Spleen (tissue), 11 donors: ENCODE measurements at regions not wholly inside any gene's neighbourhood (a gene's known extent, or its start where the extent isn't known, plus 50 kb on each side); places are given as distances from the start of the nearest gene placed in this dataset.

Experiments
- DNase-seq: peaks from one replicate; pipeline ENCODE4 v3.0.0-alpha.2; 2020
- H3K27ac ChIP-seq, 8 donors: fragments of 200-600 bp; sonication (generic) in 7 of 8; 1 replicate in 4 of 8; 2 replicates in 4 of 8; pipeline versions ENCODE4 v1.5.0 to v1.8.0; 2016 to 2021; ENCODE audit warnings: inconsistent platforms in 4 of 8, mild to moderate bottlenecking in 4 of 8, moderate library complexity in 1 of 8
- H3K27me3 ChIP-seq, 7 donors: fragments of 200-600 bp; sonication (generic) in 6 of 7; replicated peaks in 1 of 7; 1 replicate in 4 of 7; 2 replicates in 3 of 7; pipeline versions ENCODE4 v1.5.0 to v1.8.0; 2016 to 2021; ENCODE audit warnings: inconsistent platforms in 3 of 7, mild to moderate bottlenecking in 1 of 7
- H3K36me3 ChIP-seq, 6 donors: fragments of 200-600 bp; sonication (generic) in 5 of 6; 1 replicate in 4 of 6; 2 replicates in 2 of 6; pipeline versions ENCODE4 v1.5.0 to v1.8.0; 2016 to 2021; ENCODE audit warnings: inconsistent platforms in 2 of 6
- H3K4me1 ChIP-seq, 6 donors: fragments of 200-600 bp; sonication (generic) in 5 of 6; 1 replicate in 3 of 6; 2 replicates in 3 of 6; pipeline versions ENCODE4 v1.5.0 to v1.8.0; 2016 to 2021; ENCODE audit warnings: inconsistent platforms in 3 of 6
- H3K4me3 ChIP-seq, 8 donors: fragments of 200-600 bp; sonication (generic) in 7 of 8; 1 replicate in 4 of 8; 2 replicates in 4 of 8; pipeline versions ENCODE4 v1.5.0 to v1.8.0; 2016 to 2021; ENCODE audit warnings: inconsistent platforms in 4 of 8, mild to moderate bottlenecking in 4 of 8, moderate library complexity in 2 of 8
- H3K9me3 ChIP-seq, 8 donors: fragments of 200-600 bp; sonication (generic) in 7 of 8; 1 replicate in 4 of 8; 2 replicates in 4 of 8; pipeline versions ENCODE4 v1.5.0 to v1.8.0; 2016 to 2021; ENCODE audit warnings: inconsistent platforms in 4 of 8
- CTCF ChIP-seq, 11 experiments: fragments of 200-600 bp in 7 of 11; fragments of 450-650 bp in 4 of 11; sonication (generic) in 4 of 11; IDR thresholded peaks in 8 of 11; conservative IDR thresholded peaks in 3 of 11; 1 replicate in 7 of 11; 2 replicates in 4 of 11; pipeline versions ENCODE4 v1.4.0 to v1.8.0; 2016 to 2021; ENCODE audit warnings: antibody characterized with exemption in 11 of 11, inconsistent platforms in 4 of 11, mild to moderate bottlenecking in 1 of 11
- POLR2A ChIP-seq, 3 donors: fragments of 450-650 bp; IDR thresholded peaks; one replicate each; pipeline ENCODE4 v1.5.1; 2017; ENCODE audit warnings: antibody characterized with exemption in 3 of 3, mild to moderate bottlenecking in 1 of 3
- POLR2AphosphoS5 ChIP-seq, 3 donors: sonication (generic); formaldehyde crosslinking; IDR thresholded peaks; one replicate each; pipeline ENCODE4 v1.5.1; 2017; ENCODE audit warnings: antibody characterized with exemption in 3 of 3
- WGBS, 5 donors: extraction: QIAGEN DNeasy Blood & Tissue Kit in 3 of 5; methylation state at CpG; one replicate each; pipeline versions ENCODE4 v1.1.5 to v1.1.7; 2013 to 2018; 5-methylcytosine and 5-hydroxymethylcytosine counted together
- intact Hi-C: fragments of 100-400 bp; cut with DNase I; formaldehyde crosslinking; loops from one replicate; pipeline ENCODE4 v1.15.0; 2023; ENCODE audit warnings: low total_unique reads
- donor health status: healthy with polysubstance abuse.
- donor health status: DM: no; HTN: no; CAD: no; lungs with moderate emphysema.
- donor health status: DM: no; HTN: no; CAD: no.
- donor health status: Bipolar disorder and iron deficiency.
- donor health status: healthy.
- donor health status: DM: no; HTN: no; CAD: no.
- donor health status: DM: yes; HTN: yes; CAD: no.

GRCh38 chr18:10127729-10128128 is 213.9 kb downstream of the VAPA start:
- WGBS, 5 donors = 58 to 85% (median 72%) methylated on average over 5 of the region's 5 CpGs
- H3K9me3 ChIP-seq = no peaks in the 10 kb centered on the region
- TF ChIP-seq POLR2AphosphoS5 (IDR thresholded peaks at IDR 0.05) = no peak
- no peak overlapping the region for H3K27ac ChIP-seq
- H3K4me3 ChIP-seq = no peak overlapping the region
- DNase-seq = no peak
- peaks cover 0 to 19% (median 9%) of the 10 kb centered on the region in 7 donors for H3K27me3 ChIP-seq
- H3K36me3 ChIP-seq = no peaks in the 10 kb centered on the region
- peaks cover 0 to 26% (median 11%) of the 10 kb centered on the region in 6 donors for H3K4me1 ChIP-seq
- intact Hi-C loops = no loop called here

- no peaks in the 10 kb centered on the region for H3K36me3 ChIP-seq
- H3K4me1 ChIP-seq = peaks cover 0 to 20% (median 11%) of the 10 kb centered on the region in 6 donors
- H3K27me3 ChIP-seq = peaks cover 0 to 22% (median 9%) of the 10 kb centered on the region in 7 donors
- no peak for DNase-seq
- H3K27ac ChIP-seq = no peak overlapping the region
- no peak overlapping the region for H3K4me3 ChIP-seq
- 90 to 95% (median 94%) methylated on average over 8 of the region's 8 CpGs for WGBS, 5 donors
- no peaks in the 10 kb centered on the region for H3K9me3 ChIP-seq
- no peak for TF ChIP-seq POLR2AphosphoS5 (IDR thresholded peaks at IDR 0.05)
- TF ChIP-seq POLR2A (IDR thresholded peaks at IDR 0.05) = no peak
- no peak for TF ChIP-seq CTCF (IDR thresholded peaks at IDR 0.05 in 8 of 11, conservative IDR thresholded peaks at IDR 0.05 in 3 of 11)
- intact Hi-C loops = no loop called here
These were observed 215.2 kb downstream of the VAPA start for GRCh38 chr18:10128921-10129501.

- Histone ChIP-seq H3K36me3 (no peaks in the 10 kb centered on the region), H3K27ac (no peak overlapping the region), H3K27me3 (peaks cover 0 to 22% (median 9%) of the 10 kb centered on the region in 7 donors), H3K9me3 (no peaks in the 10 kb centered on the region), H3K4me1 (peaks cover 0 to 20% (median 11%) of the 10 kb centered on the region in 6 donors), H3K4me3 (no peak overlapping the region)
- TF ChIP-seq POLR2A (IDR thresholded peaks at IDR 0.05) (no peak), CTCF (IDR thresholded peaks at IDR 0.05 in 8 of 11, conservative IDR thresholded peaks at IDR 0.05 in 3 of 11) (no peak), POLR2AphosphoS5 (IDR thresholded peaks at IDR 0.05) (peak in 1 of 3 donors; percentile 43)
- intact Hi-C loops = no loop called here
- DNase-seq = no peak
- 56 to 86% (median 69%) methylated on average over 3 of the region's 3 CpGs for WGBS, 5 donors
These were observed 216.8 kb downstream of the VAPA start for GRCh38 chr18:10130606-10131005.

GRCh38 chr18:10131081-10131459 is 217.3 kb downstream of the VAPA start:
- Histone ChIP-seq H3K27me3 (peaks cover 0 to 22% (median 9%) of the 10 kb centered on the region in 7 donors), H3K36me3 (no peaks in the 10 kb centered on the region), H3K4me1 (peaks cover 0 to 20% (median 11%) of the 10 kb centered on the region in 6 donors), H3K9me3 (no peaks in the 10 kb centered on the region), H3K27ac (no peak overlapping the region), H3K4me3 (no peak overlapping the region)
- 75 to 85% (median 81%) methylated on average over 4 of the region's 4 CpGs for WGBS, 5 donors
- intact Hi-C loops = no loop called here
- TF ChIP-seq POLR2A (IDR thresholded peaks at IDR 0.05) = no peak
- no peak for TF ChIP-seq POLR2AphosphoS5 (IDR thresholded peaks at IDR 0.05)
- TF ChIP-seq CTCF (IDR thresholded peaks at IDR 0.05 in 8 of 11, conservative IDR thresholded peaks at IDR 0.05 in 3 of 11) = no peak
- no peak for DNase-seq
